ENCODE measurements at regions not wholly inside any gene's neighbourhood (a gene's known extent, or its start where the extent isn't known, plus 50 kb on each side); places are given as distances from the start of the nearest gene placed in this dataset.

- Histone ChIP-seq H3K4me2 (ENCODE audit: low read length) (no peak overlapping the region), H3K27me3 (ENCODE audit: control insufficient read depth, insufficient read depth, low read length) (no peaks in the 10 kb centered on the region), H3K9me3 (ENCODE audit: control insufficient read depth, low read length) (no peaks in the 10 kb centered on the region), H3K79me2 (no peaks in the 10 kb centered on the region), H3K36me3 (ENCODE audit: control insufficient read depth, insufficient read depth, low read length) (no peaks in the 10 kb centered on the region), H2AFZ (peak overlapping the region; percentile 66), H3K4me1 (no peaks in the 10 kb centered on the region), H3K4me3 (ENCODE audit: low read depth, low read length) (no peak overlapping the region), H3K9ac (no peak overlapping the region), H3K27ac (no peak overlapping the region)
- TF ChIP-seq CTCF (IDR thresholded peaks at IDR 0.05), result no peak
Measured at GRCh38 chr4:128600996-128601871, 208.3 kb upstream of the JADE1 start.

- Histone ChIP-seq H3K79me2 (no peaks in the 10 kb centered on the region), H3K36me3 (ENCODE audit: control insufficient read depth, insufficient read depth, low read length) (no peaks in the 10 kb centered on the region), H3K27me3 (ENCODE audit: control insufficient read depth, insufficient read depth, low read length) (no peaks in the 10 kb centered on the region), H3K4me2 (ENCODE audit: low read length) (no peak overlapping the region), H3K4me3 (ENCODE audit: low read depth, low read length) (no peak overlapping the region), H2AFZ (no peak overlapping the region), H3K4me1 (no peaks in the 10 kb centered on the region), H3K27ac (no peak overlapping the region), H3K9me3 (ENCODE audit: control insufficient read depth, low read length) (no peaks in the 10 kb centered on the region), H3K9ac (no peak overlapping the region)
- TF ChIP-seq CTCF (IDR thresholded peaks at IDR 0.05), result no peak
Measured at GRCh38 chr4:128600410-128600809, 209.1 kb upstream of the JADE1 start.

- TF ChIP-seq CTCF (IDR thresholded peaks at IDR 0.05), result no peak
- Histone ChIP-seq H3K27ac (no peak overlapping the region), H3K4me3 (ENCODE audit: low read depth, low read length) (no peak overlapping the region), H3K27me3 (ENCODE audit: control insufficient read depth, insufficient read depth, low read length) (no peaks in the 10 kb centered on the region), H3K79me2 (no peaks in the 10 kb centered on the region), H3K4me1 (no peaks in the 10 kb centered on the region), H3K9me3 (ENCODE audit: control insufficient read depth, low read length) (no peaks in the 10 kb centered on the region), H3K9ac (no peak overlapping the region), H2AFZ (no peak overlapping the region), H3K36me3 (ENCODE audit: control insufficient read depth, insufficient read depth, low read length) (no peaks in the 10 kb centered on the region), H3K4me2 (ENCODE audit: low read length) (no peak overlapping the region)
Measured at GRCh38 chr4:128597500-128597899, 212.0 kb upstream of the JADE1 start.

GRCh38 chr4:128596853-128597252 lies 212.6 kb upstream of the JADE1 start:
- Histone ChIP-seq H3K27me3 (ENCODE audit: control insufficient read depth, insufficient read depth, low read length) (no peaks in the 10 kb centered on the region), H3K4me2 (ENCODE audit: low read length) (no peak overlapping the region), H3K36me3 (ENCODE audit: control insufficient read depth, insufficient read depth, low read length) (no peaks in the 10 kb centered on the region), H3K4me1 (no peaks in the 10 kb centered on the region), H2AFZ (no peak overlapping the region), H3K79me2 (no peaks in the 10 kb centered on the region), H3K9me3 (ENCODE audit: control insufficient read depth, low read length) (no peaks in the 10 kb centered on the region), H3K27ac (no peak overlapping the region), H3K9ac (no peak overlapping the region), H3K4me3 (ENCODE audit: low read depth, low read length) (no peak overlapping the region)
- no peak for TF ChIP-seq CTCF (IDR thresholded peaks at IDR 0.05)

GRCh38 chr4:128596115-128596514 lies 213.4 kb upstream of the JADE1 start:
- peak overlapping the region; percentile 1 for H3K4me2 ChIP-seq (ENCODE audit: low read length)
- H2AFZ ChIP-seq, result no peak overlapping the region
- H3K79me2 ChIP-seq, result no peaks in the 10 kb centered on the region
- no peak for TF ChIP-seq CTCF (IDR thresholded peaks at IDR 0.05)
- H3K9me3 ChIP-seq (ENCODE audit: control insufficient read depth, low read length), result no peaks in the 10 kb centered on the region
- H3K9ac ChIP-seq, result no peak overlapping the region
- no peak overlapping the region for H3K4me3 ChIP-seq (ENCODE audit: low read depth, low read length)
- H3K36me3 ChIP-seq (ENCODE audit: control insufficient read depth, insufficient read depth, low read length), result no peaks in the 10 kb centered on the region
- H3K27me3 ChIP-seq (ENCODE audit: control insufficient read depth, insufficient read depth, low read length), result no peaks in the 10 kb centered on the region
- H3K4me1 ChIP-seq, result no peaks in the 10 kb centered on the region
- no peak overlapping the region for H3K27ac ChIP-seq

All from parathyroid adenoma (tissue), 2 donors.